Ectodermal cell (in vitro differentiated cells): ENCODE measurements at regions not wholly inside any gene's neighbourhood (a gene's known extent, or its start where the extent isn't known, plus 50 kb on each side); places are given as distances from the start of the nearest gene placed in this dataset.

ENCODE experiments used
- H3K27ac ChIP-seq: 2 replicates; pipeline ENCODE4 v1.7.0; 2013; ENCODE audit warnings: mild to moderate bottlenecking, low read depth, low read length; ENCODE audit not compliant: insufficient read depth, poor library complexity, severe bottlenecking
- H3K27me3 ChIP-seq: 2 replicates; pipeline ENCODE4 v1.7.0; 2013; ENCODE audit warnings: mild to moderate bottlenecking, low read length; ENCODE audit not compliant: insufficient read depth, control insufficient read depth, poor library complexity, severe bottlenecking
- H3K36me3 ChIP-seq: one replicate; pipeline ENCODE4 v1.7.0; 2013; ENCODE audit warnings: low read length; ENCODE audit not compliant: control insufficient read depth, insufficient read depth
- H3K4me1 ChIP-seq: one replicate; pipeline ENCODE4 v1.7.0; 2013; ENCODE audit warnings: low read length; ENCODE audit not compliant: control insufficient read depth, insufficient read depth
- H3K4me3 ChIP-seq: 2 replicates; pipeline ENCODE4 v1.7.0; 2013; ENCODE audit warnings: low read depth, low read length, control low read depth; ENCODE audit not compliant: insufficient read depth
- H3K9me3 ChIP-seq: 2 replicates; pipeline ENCODE4 v1.7.0; 2013; ENCODE audit warnings: mild to moderate bottlenecking, low read length, moderate library complexity; ENCODE audit not compliant: control insufficient read depth
- WGBS, 2 experiments: methylation state at CpG; one replicate each; pipeline ENCODE4 v1.1.7; 2013; ENCODE audit warnings: missing lambda C conversion rate in 2 of 2; 5-methylcytosine and 5-hydroxymethylcytosine counted together

- no peaks in the 10 kb centered on the region for H3K27me3 ChIP-seq
- no peaks in the 10 kb centered on the region for H3K36me3 ChIP-seq
- no peak overlapping the region for H3K27ac ChIP-seq
- WGBS, 2 experiments, result 87 to 100% methylated on average over 2 of the region's 2 CpGs
- no peaks in the 10 kb centered on the region for H3K4me1 ChIP-seq
- no peaks in the 10 kb centered on the region for H3K9me3 ChIP-seq
- H3K4me3 ChIP-seq, result no peak overlapping the region
These were observed 370.3 kb upstream of the DPPA4 start for GRCh38 chr3:109707617-109708016.

DNA sequence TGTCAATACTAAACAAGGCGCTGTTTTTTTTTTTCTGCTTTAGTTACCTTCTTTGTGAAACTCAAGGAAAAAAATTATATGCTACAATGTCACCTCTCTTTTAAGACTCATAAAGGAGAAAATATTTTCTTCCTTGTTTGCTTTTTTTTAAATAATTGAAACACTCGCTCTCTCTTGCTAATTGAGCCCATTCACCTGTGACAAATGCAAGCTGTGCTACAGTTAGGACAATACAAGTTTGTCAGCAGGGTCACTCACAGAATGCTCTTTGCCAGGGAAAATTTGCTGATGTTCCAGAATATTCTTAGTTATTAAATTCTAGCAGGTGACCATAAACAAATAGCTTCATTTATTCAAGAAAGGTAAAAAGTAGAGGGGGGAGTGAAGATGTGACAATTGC, 375.9 kb upstream of the DPPA4 start:
- no peaks in the 10 kb centered on the region for H3K36me3 ChIP-seq
- H3K9me3 ChIP-seq, result no peaks in the 10 kb centered on the region
- 50 to 68% methylated on average over 1 to 2 of the region's 2 CpGs for WGBS, 2 experiments
- H3K4me1 ChIP-seq, result no peaks in the 10 kb centered on the region
- H3K27ac ChIP-seq, result no peak overlapping the region
- H3K27me3 ChIP-seq, result no peaks in the 10 kb centered on the region
- H3K4me3 ChIP-seq, result no peak overlapping the region

DNA sequence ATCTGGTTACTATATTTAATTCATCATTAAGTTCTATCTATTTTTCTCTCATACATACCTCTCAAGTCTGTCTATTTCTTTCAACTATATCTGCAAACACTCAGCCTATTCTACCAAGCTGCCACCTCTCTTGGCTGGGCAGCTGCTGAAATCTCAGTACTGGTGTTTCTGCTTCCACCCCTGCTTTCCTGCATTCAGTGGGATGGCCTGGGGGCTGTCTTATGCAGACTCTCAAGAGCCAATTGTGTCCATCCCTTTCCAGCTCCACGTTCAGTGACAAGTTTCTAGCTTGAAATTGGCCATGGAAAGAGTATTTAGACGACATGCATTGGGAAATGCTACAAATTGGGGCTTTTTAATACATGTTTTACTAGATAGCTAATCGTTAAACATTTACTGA, 378.4 kb upstream of the DPPA4 start:
- Histone ChIP-seq H3K4me1 (no peaks in the 10 kb centered on the region), H3K9me3 (no peaks in the 10 kb centered on the region), H3K4me3 (no peak overlapping the region), H3K36me3 (no peaks in the 10 kb centered on the region), H3K27me3 (no peaks in the 10 kb centered on the region), H3K27ac (no peak overlapping the region)
- WGBS, 2 experiments, result 65 to 82% methylated on average over 2 to 3 of the region's 3 CpGs

DNA sequence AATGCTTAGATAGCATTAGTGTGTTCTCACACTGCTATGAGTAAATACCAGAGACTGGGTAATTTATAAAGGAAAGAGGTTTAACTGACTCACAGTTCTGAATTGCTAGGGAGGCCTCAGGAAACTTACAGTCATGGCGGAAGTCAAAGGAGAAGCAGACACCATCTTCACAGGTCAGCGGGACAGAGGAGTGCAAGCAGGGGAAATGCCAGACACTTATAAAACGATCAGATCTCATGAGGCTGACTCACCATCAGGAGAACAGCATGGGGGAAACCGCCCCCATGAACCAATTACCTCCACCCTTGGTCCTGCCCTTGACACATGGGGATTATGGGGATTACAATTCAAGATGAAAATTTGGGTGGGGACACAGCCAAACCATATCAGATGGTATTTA, 381.5 kb upstream of the DPPA4 start:
- WGBS, 2 experiments, result 91 to 95% methylated on average over 4 of the region's 4 CpGs
- H3K27ac ChIP-seq, result no peak overlapping the region
- no peak overlapping the region for H3K4me3 ChIP-seq
- H3K9me3 ChIP-seq, result no peaks in the 10 kb centered on the region
- H3K4me1 ChIP-seq, result no peaks in the 10 kb centered on the region
- no peaks in the 10 kb centered on the region for H3K27me3 ChIP-seq
- no peaks in the 10 kb centered on the region for H3K36me3 ChIP-seq

- Histone ChIP-seq H3K27me3 (no peaks in the 10 kb centered on the region), H3K4me1 (no peaks in the 10 kb centered on the region), H3K9me3 (no peaks in the 10 kb centered on the region), H3K4me3 (no peak overlapping the region), H3K27ac (no peak overlapping the region), H3K36me3 (no peaks in the 10 kb centered on the region)
- WGBS, 2 experiments, result 92% methylated on average over 1 of the region's 1 CpG
These were observed 391.6 kb upstream of the DPPA4 start for GRCh38 chr3:109728861-109729494.

- no peaks in the 10 kb centered on the region for H3K9me3 ChIP-seq
- no peaks in the 10 kb centered on the region for H3K36me3 ChIP-seq
- no peak overlapping the region for H3K4me3 ChIP-seq
- 77 to 86% methylated on average over 4 to 6 of the region's 6 CpGs for WGBS, 2 experiments
- no peaks in the 10 kb centered on the region for H3K4me1 ChIP-seq
- H3K27ac ChIP-seq, result no peak overlapping the region
- H3K27me3 ChIP-seq, result no peaks in the 10 kb centered on the region
These were observed 394.5 kb upstream of the DPPA4 start for GRCh38 chr3:109731639-109732473.

- Histone ChIP-seq H3K4me3 (no peak overlapping the region), H3K9me3 (no peaks in the 10 kb centered on the region), H3K4me1 (no peaks in the 10 kb centered on the region), H3K27ac (no peak overlapping the region), H3K36me3 (no peaks in the 10 kb centered on the region), H3K27me3 (no peaks in the 10 kb centered on the region)
- 96 to 100% methylated on average over 2 of the region's 3 CpGs for WGBS, 2 experiments
These were observed 406.6 kb upstream of the DPPA4 start for GRCh38 chr3:109743981-109744380.

DNA sequence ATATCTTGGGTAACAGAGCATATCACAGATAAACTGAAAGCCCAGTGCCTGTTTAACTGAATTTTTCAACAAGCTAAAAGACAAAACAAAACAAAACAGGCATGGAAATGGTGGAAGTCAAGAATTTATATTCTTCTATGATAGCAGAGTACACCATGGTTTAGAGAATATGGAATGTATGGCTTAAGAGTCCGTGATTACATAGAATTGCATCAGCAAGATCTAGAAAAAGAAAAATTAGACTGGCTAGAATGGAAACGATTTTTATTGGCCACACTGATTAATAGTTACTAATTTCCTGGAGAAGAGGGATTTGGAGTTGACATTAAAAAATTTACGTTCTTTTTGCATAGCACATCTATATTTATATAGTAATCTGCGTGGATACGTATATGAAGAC, 435.2 kb upstream of the DPPA4 start:
- Histone ChIP-seq H3K27me3 (no peaks in the 10 kb centered on the region), H3K4me3 (no peak overlapping the region), H3K4me1 (no peaks in the 10 kb centered on the region), H3K27ac (no peak overlapping the region), H3K36me3 (no peaks in the 10 kb centered on the region), H3K9me3 (no peaks in the 10 kb centered on the region)
- 95 to 98% methylated on average over 3 to 5 of the region's 5 CpGs for WGBS, 2 experiments

GRCh38 chr3:109774108-109774507, 436.8 kb upstream of the DPPA4 start:
- Histone ChIP-seq H3K27me3 (no peaks in the 10 kb centered on the region), H3K36me3 (no peaks in the 10 kb centered on the region), H3K4me1 (no peaks in the 10 kb centered on the region), H3K9me3 (no peaks in the 10 kb centered on the region), H3K4me3 (no peak overlapping the region), H3K27ac (no peak overlapping the region)
- WGBS, 2 experiments, result no CpG with 5 or more reads among the region's 2 CpGs

DNA sequence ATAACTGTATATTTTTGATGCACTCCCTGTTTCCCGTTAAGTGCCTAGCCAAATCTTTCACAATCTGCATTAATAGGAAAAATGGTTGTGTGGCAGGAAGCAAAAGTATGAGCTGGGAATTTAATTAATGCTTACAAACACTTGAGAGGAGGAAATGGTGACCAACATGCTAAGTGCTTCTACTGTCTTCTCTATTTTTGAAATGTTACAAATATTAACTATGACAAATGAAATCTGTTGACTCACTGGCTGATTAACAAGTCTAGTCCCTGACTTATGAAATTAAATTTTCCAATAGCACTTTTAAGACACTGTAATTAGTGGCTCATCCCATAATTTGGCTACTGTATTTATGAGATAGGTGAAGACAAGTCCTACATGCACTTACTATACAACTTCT, 446.9 kb upstream of the DPPA4 start:
- Histone ChIP-seq H3K4me3 (no peak overlapping the region), H3K27ac (no peak overlapping the region), H3K36me3 (no peaks in the 10 kb centered on the region), H3K27me3 (no peaks in the 10 kb centered on the region), H3K4me1 (no peaks in the 10 kb centered on the region), H3K9me3 (no peaks in the 10 kb centered on the region)
- WGBS, 2 experiments, result 95 to 100% methylated on average over 1 of the region's 1 CpG
